Heart left ventricle (tissue), 16 donors: ENCODE measurements at regions not wholly inside any gene's neighbourhood (a gene's known extent, or its start where the extent isn't known, plus 50 kb on each side); places are given as distances from the start of the nearest gene placed in this dataset.

Experiments used
- ATAC-seq, 4 donors: fragments of 200-7000 bp; cut with Tn5 transposase; one replicate each; pipeline ENCODE4 v1.9.1; 2020 to 2022; ENCODE audit warnings: moderate library complexity in 4 of 4, mild to moderate bottlenecking in 3 of 4, moderate number of reproducible peaks in 1 of 4
- DNase-seq, 5 donors: peaks; one replicate each; pipeline ENCODE4 v3.0.0-alpha.2; 2020
- H3K27ac ChIP-seq, 12 donors: fragments of 200-600 bp; sonication (generic) in 4 of 12; one replicate each; pipeline versions ENCODE4 v1.5.0 to v1.8.0; 2016 to 2022; ENCODE audit warnings: mild to moderate bottlenecking in 2 of 12
- H3K27me3 ChIP-seq, 9 donors: fragments of 200-600 bp; sonication (generic) in 2 of 9; one replicate each; pipeline versions ENCODE4 v1.5.1 to v1.8.0; 2016 to 2022; ENCODE audit warnings: mild to moderate bottlenecking in 3 of 9
- H3K36me3 ChIP-seq, 9 donors: fragments of 200-600 bp; sonication (generic) in 2 of 9; one replicate each; pipeline versions ENCODE4 v1.5.0 to v1.8.0; 2018 to 2022; ENCODE audit warnings: mild to moderate bottlenecking in 2 of 9
- H3K4me1 ChIP-seq, 12 donors: fragments of 200-600 bp; sonication (generic) in 4 of 12; one replicate each; pipeline versions ENCODE4 v1.5.0 to v1.8.0; 2016 to 2022; ENCODE audit warnings: mild to moderate bottlenecking in 3 of 12
- H3K4me3 ChIP-seq, 12 donors: fragments of 200-600 bp; sonication (generic) in 4 of 12; one replicate each; pipeline versions ENCODE4 v1.5.0 to v1.8.0; 2017 to 2022; ENCODE audit warnings: mild to moderate bottlenecking in 9 of 12, moderate library complexity in 4 of 12
- H3K9me3 ChIP-seq, 12 donors: fragments of 200-600 bp; sonication (generic) in 4 of 12; one replicate each; pipeline versions ENCODE4 v1.5.0 to v1.8.0; 2016 to 2022; ENCODE audit warnings: mild to moderate bottlenecking in 1 of 12
- CTCF ChIP-seq, 12 donors: fragments of 200-600 bp; sonication (generic) in 4 of 12; IDR thresholded peaks; one replicate each; pipeline versions ENCODE4 v1.5.0 to v1.8.0; 2018 to 2022; ENCODE audit warnings: antibody characterized with exemption in 12 of 12, mild to moderate bottlenecking in 5 of 12
- POLR2A ChIP-seq, 2 donors: fragments of 450-650 bp; IDR thresholded peaks; one replicate each; pipeline ENCODE4 v1.6.1; 2017; ENCODE audit warnings: antibody characterized with exemption in 2 of 2, mild to moderate bottlenecking in 2 of 2, moderate library complexity in 2 of 2
- WGBS, 4 donors: extraction: QIAGEN DNeasy Blood & Tissue Kit in 2 of 4; methylation state at CpG; one replicate each; pipeline versions ENCODE4 v1.1.5 to v1.1.7; 2013 to 2018; 5-methylcytosine and 5-hydroxymethylcytosine counted together
- intact Hi-C, 10 donors: fragments of 100-400 bp; cut with DNase I; formaldehyde crosslinking; loops; one replicate each; pipeline versions ENCODE4 v1.11.1 to v1.14.2; 2022
- donor health status: ischemic (EF 13 %, LVEDD 7.1; RV severe dilation, severe dysfunction).
- donor health status: healthy with polysubstance abuse.
- donor health status: DM: no; HTN: yes; CAD: no.
- donor health status: DM: no; HTN: no; CAD: no.
- donor health status: ischemic (EF 25% LVEDD 6.9; RV normal size, moderate dysfunction).
- donor health status: ischemic (EF 25% LVEDD 5.7; RV mildly dilated, moderate dysfunction).
- donor health status: healthy.
- donor health status: DM: yes; HTN: yes; CAD: no.
- donor health status: ischemic (EF 35%, LVEDD 5.7; RV mildly dilated, moderate dysfunction).
- donor health status: nonischemic (EF 11% LVEDD 7.7; RV severe dilation, severe dysfunction).
- donor health status: DM: yes; HTN: yes; CAD: no.
- donor health status: PGD.
- donor health status: ischemic (EF 29% LVEDD 5.4; RV normal size, mild dysfunction).
- donor health status: nonischemic (EF 23%, LVEDD 6.1; RV moderate dilation, normal function).

- Histone ChIP-seq H3K27me3 (no peaks in the 10 kb centered on the region), H3K4me3 (no peak overlapping the region), H3K4me1 (peaks cover 0 to 27% (median 18%) of the 10 kb centered on the region in 12 donors), H3K9me3 (peaks cover 0 to 6% (median 0%) of the 10 kb centered on the region in 12 donors), H3K27ac (no peak overlapping the region), H3K36me3 (no peaks in the 10 kb centered on the region)
- intact Hi-C loops = loop anchor here in 9 of 10 donors (2.0 to 10.0 kb wide), 13 partner anchors 231 to 389 kb away; partner anchors contain the start of gene HLX (in 4 of the 9)
- TF ChIP-seq POLR2A (IDR thresholded peaks at IDR 0.05) = no peak
- no peak for TF ChIP-seq CTCF (IDR thresholded peaks at IDR 0.05)
- DNase-seq (no peak), ATAC-seq (no peak)
These were observed 322.5 kb downstream of the HLX start for GRCh38 chr1:221201773-221202172.

GRCh38 chr1:221203224-221204054 is 324.2 kb downstream of the HLX start:
- H3K36me3 ChIP-seq = no peaks in the 10 kb centered on the region
- TF ChIP-seq POLR2A (IDR thresholded peaks at IDR 0.05) = no peak
- TF ChIP-seq CTCF (IDR thresholded peaks at IDR 0.05) = peak; percentile 80 to 96 (median 91)
- peak overlapping the region; percentile 2 to 68 (median 39) for H3K27ac ChIP-seq
- WGBS, 4 donors = 14 to 17% (median 15%) methylated on average over 3 of the region's 3 CpGs
- peaks cover 0 to under 1% (median 0%) of the 10 kb centered on the region in 12 donors for H3K9me3 ChIP-seq
- H3K4me3 ChIP-seq = peak overlapping the region in 1 of 12 donors; percentile 1
- peak; percentile 76 to 86 (median 80) for DNase-seq
- peaks cover 0 to 27% (median 18%) of the 10 kb centered on the region in 12 donors for H3K4me1 ChIP-seq
- intact Hi-C loops = loop anchor here in 9 of 10 donors (1.0 to 10.0 kb wide), 14 partner anchors 229 to 391 kb away; partner anchors contain the start of gene HLX (in 5 of the 9)
- H3K27me3 ChIP-seq = no peaks in the 10 kb centered on the region
- ATAC-seq = peak; percentile 44 to 76 (median 71)

- no peak for DNase-seq
- H3K4me1 ChIP-seq = peaks cover 0 to 27% (median 18%) of the 10 kb centered on the region in 12 donors
- H3K4me3 ChIP-seq = peak overlapping the region in 1 of 12 donors; percentile 1
- 25 to 57% (median 40%) methylated on average over 3 of the region's 3 CpGs for WGBS, 4 donors
- H3K36me3 ChIP-seq = no peaks in the 10 kb centered on the region
- intact Hi-C loops = loop anchor here in 9 of 10 donors (5.0 to 10.0 kb wide), 11 partner anchors 228 to 392 kb away; partner anchors contain the start of gene HLX (in 4 of the 9)
- no peaks in the 10 kb centered on the region for H3K27me3 ChIP-seq
- peak overlapping the region; percentile 17 to 68 (median 39) for H3K27ac ChIP-seq
- peak; percentile 36 to 82 (median 63) for ATAC-seq
- no peak for TF ChIP-seq CTCF (IDR thresholded peaks at IDR 0.05)
- no peak for TF ChIP-seq POLR2A (IDR thresholded peaks at IDR 0.05)
- peaks cover 0 to 4% (median 0%) of the 10 kb centered on the region in 12 donors for H3K9me3 ChIP-seq
These were observed 325.0 kb downstream of the HLX start for GRCh38 chr1:221204055-221204833.
